Sigmoid colon (tissue), 6 donors: ENCODE measurements at regions not wholly inside any gene's neighbourhood (a gene's known extent, or its start where the extent isn't known, plus 50 kb on each side); places are given as distances from the start of the nearest gene placed in this dataset.

Experiments used
- DNase-seq: peaks from one replicate; pipeline ENCODE4 v3.0.0-alpha.2; 2019
- H3K27ac ChIP-seq, 4 donors: fragments of 200-600 bp; sonication (generic); one replicate each; pipeline ENCODE4 v1.5.1; 2016 to 2019; ENCODE audit warnings: mild to moderate bottlenecking in 1 of 4
- H3K27me3 ChIP-seq, 3 donors: fragments of 200-600 bp; sonication (generic); one replicate each; pipeline ENCODE4 v1.5.1; 2019; ENCODE audit warnings: mild to moderate bottlenecking in 1 of 3
- H3K36me3 ChIP-seq, 4 donors: fragments of 200-600 bp; sonication (generic); one replicate each; pipeline ENCODE4 v1.5.1; 2016 to 2019
- H3K4me1 ChIP-seq, 4 donors: fragments of 200-600 bp; sonication (generic); one replicate each; pipeline ENCODE4 v1.5.1; 2017 to 2019
- H3K4me3 ChIP-seq, 4 donors: fragments of 200-600 bp; sonication (generic); one replicate each; pipeline ENCODE4 v1.5.1; 2017 to 2019; ENCODE audit warnings: mild to moderate bottlenecking in 2 of 4, moderate library complexity in 1 of 4
- H3K9me3 ChIP-seq, 4 donors: fragments of 200-600 bp in 3 of 4; sonication (generic) in 3 of 4; one replicate each; pipeline versions ENCODE4 v1.5.1 to v1.6.1; 2013 to 2019
- CTCF ChIP-seq, 4 experiments: fragments of 450-650 bp in 3 of 4; fragments of 200-600 bp in 1 of 4; IDR thresholded peaks; one replicate each; pipeline ENCODE4 v1.5.1; 2016 to 2019; ENCODE audit warnings: antibody characterized with exemption in 4 of 4, mild to moderate bottlenecking in 3 of 4, moderate library complexity in 2 of 4
- EP300 ChIP-seq, 4 donors: sonication (generic); formaldehyde crosslinking; IDR thresholded peaks; one replicate each; pipeline ENCODE4 v1.6.1; 2017; ENCODE audit warnings: antibody characterized with exemption in 4 of 4
- POLR2A ChIP-seq, 2 donors: fragments of 450-650 bp; IDR thresholded peaks; one replicate each; pipeline ENCODE4 v1.6.1; 2016; ENCODE audit warnings: antibody characterized with exemption in 2 of 2, mild to moderate bottlenecking in 2 of 2, moderate library complexity in 2 of 2
- POLR2AphosphoS5 ChIP-seq, 4 donors: sonication (generic); formaldehyde crosslinking; IDR thresholded peaks; one replicate each; pipeline ENCODE4 v1.6.1; 2017; ENCODE audit warnings: antibody characterized with exemption in 4 of 4
- WGBS, 2 donors: extraction: QIAGEN DNeasy Blood & Tissue Kit; methylation state at CpG; one replicate each; pipeline ENCODE4 v1.1.7; 2013; 5-methylcytosine and 5-hydroxymethylcytosine counted together
- intact Hi-C: fragments of 100-400 bp; cut with DNase I; formaldehyde crosslinking; loops from one replicate; pipeline ENCODE4 v1.15.1; 2023
- donor health status: healthy with polysubstance abuse.
- donor health status: healthy.

- no peak overlapping the region for H3K27ac ChIP-seq
- no peak for DNase-seq
- peaks cover 0 to 4% (median 0%) of the 10 kb centered on the region in 4 donors for H3K4me1 ChIP-seq
- H3K36me3 ChIP-seq, result no peaks in the 10 kb centered on the region
- no peaks in the 10 kb centered on the region for H3K9me3 ChIP-seq
- no peaks in the 10 kb centered on the region for H3K27me3 ChIP-seq
- no peak for TF ChIP-seq CTCF (IDR thresholded peaks at IDR 0.05)
- TF ChIP-seq POLR2AphosphoS5 (IDR thresholded peaks at IDR 0.05), result no peak
- intact Hi-C loops, result no loop called here
- no peak overlapping the region for H3K4me3 ChIP-seq
- WGBS, 2 donors, result 94 to 95% methylated on average over 13 of the region's 13 CpGs
These were observed 516.4 kb downstream of the CCDC171 start for GRCh38 chr9:16069249-16069648.

- 66 to 72% methylated on average over 14 of the region's 14 CpGs for WGBS, 2 donors
- intact Hi-C loops, result no loop called here
- no peak for TF ChIP-seq CTCF (IDR thresholded peaks at IDR 0.05)
- no peak for TF ChIP-seq EP300 (IDR thresholded peaks at IDR 0.05)
- no peak for TF ChIP-seq POLR2AphosphoS5 (IDR thresholded peaks at IDR 0.05)
- TF ChIP-seq POLR2A (IDR thresholded peaks at IDR 0.05), result no peak
- Histone ChIP-seq H3K9me3 (no peaks in the 10 kb centered on the region), H3K27ac (no peak overlapping the region), H3K36me3 (no peaks in the 10 kb centered on the region), H3K4me1 (peaks cover 0 to 4% (median 0%) of the 10 kb centered on the region in 4 donors), H3K27me3 (no peaks in the 10 kb centered on the region), H3K4me3 (no peak overlapping the region)
- no peak for DNase-seq
These were observed 517.0 kb downstream of the CCDC171 start for GRCh38 chr9:16069671-16070454.

- no peaks in the 10 kb centered on the region for H3K9me3 ChIP-seq
- TF ChIP-seq CTCF (IDR thresholded peaks at IDR 0.05) (no peak), POLR2AphosphoS5 (IDR thresholded peaks at IDR 0.05) (no peak), EP300 (IDR thresholded peaks at IDR 0.05) (no peak), POLR2A (IDR thresholded peaks at IDR 0.05) (no peak)
- H3K27ac ChIP-seq, result no peak overlapping the region
- H3K36me3 ChIP-seq, result no peaks in the 10 kb centered on the region
- intact Hi-C loops, result no loop called here
- no peak overlapping the region for H3K4me3 ChIP-seq
- DNase-seq, result no peak
- H3K27me3 ChIP-seq, result no peaks in the 10 kb centered on the region
- H3K4me1 ChIP-seq, result peaks cover 0 to 4% (median 0%) of the 10 kb centered on the region in 4 donors
- WGBS, 2 donors, result 83 to 91% methylated on average over 8 of the region's 8 CpGs
These were observed 517.8 kb downstream of the CCDC171 start for GRCh38 chr9:16070455-16071145.

- TF ChIP-seq EP300 (IDR thresholded peaks at IDR 0.05) (no peak), POLR2A (IDR thresholded peaks at IDR 0.05) (no peak), POLR2AphosphoS5 (IDR thresholded peaks at IDR 0.05) (no peak), CTCF (IDR thresholded peaks at IDR 0.05) (no peak)
- intact Hi-C loops, result no loop called here
- WGBS, 2 donors, result 69 to 84% methylated on average over 4 of the region's 4 CpGs
- H3K4me1 ChIP-seq, result peaks cover 0 to 9% (median 4%) of the 10 kb centered on the region in 4 donors
- no peak overlapping the region for H3K27ac ChIP-seq
- no peaks in the 10 kb centered on the region for H3K36me3 ChIP-seq
- no peaks in the 10 kb centered on the region for H3K9me3 ChIP-seq
- no peak overlapping the region for H3K4me3 ChIP-seq
- H3K27me3 ChIP-seq, result no peaks in the 10 kb centered on the region
- DNase-seq, result no peak
These were observed 518.6 kb downstream of the CCDC171 start for GRCh38 chr9:16071400-16071799.
